NAMALWA (cell line): ENCODE measurements at regions not wholly inside any gene's neighbourhood (a gene's known extent, or its start where the extent isn't known, plus 50 kb on each side); places are given as distances from the start of the nearest gene placed in this dataset.
A peak's percentile ranks its signal among the peaks of the same experiment; 100 is the strongest.
"Not testable (repeated sequence)": the region's sequence is repeated elsewhere in the genome, so short reads cannot be mapped to it uniquely, and the experiment has no call there.

Experiments
- DNase-seq: peaks from one replicate; pipeline ENCODE4 v3.0.0-alpha.2; 2015; ENCODE audit warnings: low spot score

DNA sequence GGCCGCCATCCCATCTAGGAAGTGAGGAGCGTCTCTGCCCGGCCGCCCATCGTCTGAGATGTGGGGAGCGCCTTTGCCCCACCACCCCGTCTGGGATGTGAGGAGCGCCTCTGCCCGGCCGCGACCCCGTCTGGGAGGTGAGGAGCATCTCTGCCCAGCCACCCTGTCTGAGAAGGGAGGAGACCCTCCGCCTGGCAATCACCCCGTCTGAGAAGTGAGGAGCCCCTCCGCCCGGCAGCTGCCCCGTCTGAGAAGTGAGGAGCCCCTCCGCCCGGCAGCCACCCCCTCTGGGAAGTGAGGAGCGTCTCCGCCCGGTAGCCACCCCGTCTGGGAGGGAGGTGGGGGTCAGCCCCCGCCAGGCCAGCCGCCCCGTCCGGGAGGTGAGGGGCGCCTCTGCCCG lies 194.2 kb upstream of the FBXL4 start:
- DNase-seq, result not testable (repeated sequence)

DNA sequence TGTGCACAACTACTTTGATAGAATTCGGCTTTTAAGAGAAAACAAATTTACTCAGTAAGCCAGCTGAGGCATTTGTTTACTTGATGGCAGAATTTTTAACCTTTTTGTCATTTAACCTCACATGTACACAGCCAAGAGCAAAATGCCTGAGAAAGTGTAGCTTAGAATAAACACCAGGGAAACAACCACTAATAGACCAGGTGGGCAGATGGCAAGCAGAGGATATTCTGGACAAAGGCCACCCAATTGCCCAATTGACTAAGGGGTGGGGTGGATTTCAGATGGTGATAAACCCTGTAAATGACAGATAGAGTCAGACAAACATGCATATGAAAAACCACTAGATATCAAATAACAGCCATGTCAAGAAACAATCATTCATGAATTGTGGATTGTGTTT lies 190.7 kb upstream of the FBXL4 start:
- no peak for DNase-seq

DNA sequence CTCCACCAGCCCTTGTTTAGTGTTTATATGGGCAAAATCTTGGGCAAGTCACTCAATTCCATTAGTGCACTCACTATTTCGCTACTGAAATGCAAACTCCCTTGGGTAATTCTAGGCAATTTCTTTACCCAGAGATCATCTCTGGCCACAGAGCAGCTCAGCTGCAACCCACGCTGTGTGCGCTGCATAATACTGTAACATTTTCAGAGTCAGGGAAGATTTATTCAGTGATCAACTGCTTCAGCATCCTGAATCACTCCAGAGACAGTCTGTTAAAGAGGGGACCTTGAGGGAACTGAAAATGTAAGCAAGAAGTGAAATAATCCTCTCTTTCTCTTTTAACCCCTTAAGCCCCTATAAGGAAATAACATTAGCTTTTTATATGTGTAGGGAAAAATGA lies 189.6 kb upstream of the FBXL4 start:
- no peak for DNase-seq

DNA sequence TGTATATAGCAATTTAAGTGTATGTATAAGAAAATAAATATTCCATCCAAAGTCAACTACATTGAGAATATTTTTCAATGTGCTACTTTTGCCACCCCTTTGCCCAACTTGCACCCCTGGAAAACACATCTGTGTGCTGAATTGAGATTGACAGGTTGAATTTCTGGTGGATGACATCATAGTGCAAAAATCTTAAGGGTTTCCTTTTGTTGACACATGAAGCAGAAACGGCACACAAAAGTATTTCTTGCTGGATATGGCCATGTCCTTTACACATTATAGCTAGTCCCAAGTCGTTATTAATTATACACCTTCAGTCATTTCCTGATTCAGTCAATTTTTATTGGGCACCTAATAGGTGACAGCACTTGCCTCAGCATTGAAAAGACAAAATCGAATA lies 188.7 kb upstream of the FBXL4 start:
- no peak for DNase-seq

DNA sequence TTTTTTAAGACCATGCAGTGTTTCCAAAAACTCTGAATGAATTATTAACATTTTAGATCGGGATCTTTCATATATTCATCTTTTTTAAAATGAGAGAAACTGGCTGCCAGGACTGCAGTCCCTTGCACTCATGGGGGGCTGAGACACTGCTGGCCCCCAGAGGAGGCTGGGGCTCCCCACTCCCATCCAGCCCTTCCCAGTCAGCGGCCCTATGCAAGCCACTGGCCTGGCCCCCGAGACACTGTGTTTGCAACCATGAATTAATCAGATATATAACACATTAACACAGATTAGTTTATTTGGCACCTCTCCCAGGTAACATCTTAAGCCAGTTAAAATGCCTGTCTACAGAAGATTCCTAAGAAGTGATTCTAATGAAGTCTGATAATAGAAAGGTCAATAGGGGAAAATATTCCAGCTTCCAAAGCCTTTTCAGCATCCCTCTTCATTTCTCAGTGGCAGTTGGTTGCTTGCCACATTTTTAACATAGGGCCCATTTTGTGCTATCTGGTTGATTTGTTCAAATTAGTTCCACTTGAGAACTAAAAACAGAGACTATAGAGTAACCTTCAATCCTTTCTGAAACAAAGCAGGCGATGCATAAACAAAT lies 184.4 kb upstream of the FBXL4 start:
- DNase-seq, result no peak

DNA sequence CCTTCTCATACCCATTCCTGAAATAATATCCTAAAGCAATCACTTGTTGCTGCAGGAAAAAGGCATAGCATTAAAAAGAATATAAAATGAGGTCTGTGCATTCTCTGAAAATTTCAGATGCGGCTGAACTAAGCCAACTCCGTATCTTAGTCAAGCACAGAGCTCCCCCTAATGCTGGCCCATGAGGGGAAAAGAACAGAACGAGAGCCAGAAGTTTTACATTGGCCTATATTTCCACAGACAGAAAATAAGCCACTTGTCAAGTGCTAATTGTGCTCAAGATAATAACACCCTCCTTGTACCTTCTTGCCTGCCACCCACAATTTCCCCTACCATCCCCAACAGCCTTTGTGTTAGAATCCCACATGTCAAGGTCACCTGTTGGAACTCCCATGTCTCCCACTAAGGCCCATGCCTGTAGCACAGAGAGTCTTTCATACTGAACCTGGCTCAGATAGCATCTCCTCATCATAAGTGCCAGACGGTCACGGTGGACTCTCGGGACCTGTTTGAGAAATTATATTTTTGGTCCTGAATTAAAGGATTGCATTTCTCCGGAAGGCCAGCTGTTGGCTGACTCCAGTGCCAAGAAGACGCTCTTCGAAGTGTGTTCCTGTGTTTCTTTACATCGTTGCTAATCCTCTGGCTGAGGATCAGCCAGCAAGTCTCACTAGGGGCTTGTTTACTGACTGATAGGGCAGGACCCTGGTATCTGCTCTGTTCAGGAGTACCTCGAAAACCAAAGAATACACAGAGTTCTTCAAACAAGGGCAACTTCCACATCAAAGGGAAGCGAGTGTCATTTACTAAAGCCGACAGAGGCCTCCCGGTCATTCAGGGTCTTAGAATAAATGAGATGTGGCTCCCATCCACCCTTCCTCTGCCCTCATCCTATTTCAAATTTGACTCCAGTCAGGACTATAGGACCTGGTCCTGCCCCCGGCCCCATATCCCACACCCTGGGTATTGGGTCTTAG lies 183.4 kb upstream of the FBXL4 start:
- no peak for DNase-seq

DNA sequence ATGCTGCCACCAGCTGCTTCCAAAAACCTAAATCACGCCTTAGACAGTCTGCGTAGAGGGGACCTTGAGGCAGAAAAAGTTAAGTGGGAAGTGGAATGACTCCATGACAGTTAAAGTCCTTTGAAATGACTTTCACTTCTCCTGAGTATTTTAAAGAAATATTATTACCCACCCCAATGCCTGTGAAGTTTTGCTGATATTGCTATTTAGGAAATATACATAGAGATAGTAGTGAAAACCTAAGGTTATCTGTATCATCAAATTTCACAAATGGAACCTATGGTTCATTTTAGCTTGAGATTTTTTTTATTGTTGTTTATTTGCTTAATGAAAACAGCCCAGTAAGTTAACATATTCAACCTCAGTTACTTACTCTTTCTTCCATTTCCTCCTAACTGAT lies 182.1 kb upstream of the FBXL4 start:
- DNase-seq, result no peak

DNA sequence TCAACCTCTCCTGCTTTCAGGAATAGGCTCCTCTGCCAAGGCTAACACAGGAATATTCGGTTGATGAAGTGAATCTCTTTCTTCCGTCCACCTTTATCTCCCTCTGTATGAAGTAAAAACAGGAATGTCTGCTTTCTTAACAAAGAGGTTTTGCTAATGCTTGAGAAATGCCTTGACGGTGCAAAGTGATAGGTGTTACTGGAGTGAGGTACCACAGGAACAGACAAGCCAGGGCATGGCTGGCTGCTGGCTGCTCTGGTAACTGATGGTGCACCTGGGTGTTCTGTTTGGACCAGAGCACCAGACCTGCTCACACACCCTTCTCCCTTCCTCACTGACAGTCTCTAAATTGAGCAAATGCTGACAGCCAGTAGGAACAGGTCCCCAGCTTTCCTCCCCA lies 174.0 kb upstream of the FBXL4 start:
- DNase-seq, result no peak

DNA sequence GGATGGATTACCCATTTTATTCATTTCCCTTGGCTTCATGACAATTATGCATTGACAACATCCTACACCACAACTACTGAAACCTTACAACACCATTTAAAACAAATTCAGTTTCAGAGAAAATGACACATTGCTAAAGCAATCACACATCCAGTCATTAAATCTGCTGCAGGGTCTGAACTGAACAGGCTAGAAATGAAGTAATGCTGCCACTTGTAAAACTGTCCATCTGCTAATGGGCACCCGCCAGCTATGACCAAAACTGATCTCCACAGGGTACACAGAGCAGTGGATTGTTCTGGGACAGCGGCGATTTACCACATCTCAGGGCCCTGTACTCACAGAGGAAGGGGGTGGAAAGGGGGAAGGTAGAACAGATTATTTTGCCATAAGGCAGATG lies 172.9 kb upstream of the FBXL4 start:
- DNase-seq, result no peak

DNA sequence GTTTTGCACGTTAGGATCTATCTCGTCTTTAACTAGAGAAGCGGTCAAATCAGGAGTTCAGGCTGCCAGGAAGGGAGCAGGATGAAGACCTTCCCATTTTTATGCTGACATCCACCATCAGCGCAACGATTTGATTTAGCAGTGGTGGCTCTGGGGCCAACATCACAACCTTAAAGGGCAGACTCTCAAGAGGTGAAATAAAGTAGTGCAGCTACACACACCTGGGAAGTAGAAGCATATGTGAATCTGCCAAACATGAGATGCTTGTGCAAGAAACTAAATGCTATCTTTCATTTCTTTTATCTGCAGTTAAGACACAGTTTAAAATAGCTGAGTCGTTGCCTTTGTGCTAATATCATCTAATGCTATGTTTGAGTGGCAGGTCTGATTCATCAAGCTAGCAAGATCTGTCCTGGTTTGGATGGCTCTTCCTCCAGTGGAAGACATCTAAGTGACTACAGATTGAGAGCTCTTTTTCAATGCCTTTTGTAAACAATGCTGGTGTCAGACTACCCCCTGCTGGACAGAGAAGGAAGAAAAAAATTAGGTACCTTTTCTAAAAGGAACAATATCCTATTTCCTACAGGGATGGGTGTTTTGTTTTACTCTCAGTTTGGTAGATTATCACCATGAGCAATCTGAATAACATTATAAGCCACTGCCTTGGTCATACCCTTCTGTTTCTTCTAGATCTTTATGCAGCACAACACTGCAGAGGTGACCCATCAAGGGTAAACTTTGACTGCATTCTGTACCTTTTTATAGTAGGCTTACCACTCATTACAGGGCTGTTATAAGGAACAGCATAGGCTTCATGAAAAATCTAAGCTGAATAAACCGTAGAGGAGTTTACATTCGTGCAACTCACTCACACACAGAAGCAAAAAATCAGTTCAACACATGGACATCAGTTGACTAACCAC lies 171.6 kb upstream of the FBXL4 start:
- DNase-seq, result peak; percentile 73

DNA sequence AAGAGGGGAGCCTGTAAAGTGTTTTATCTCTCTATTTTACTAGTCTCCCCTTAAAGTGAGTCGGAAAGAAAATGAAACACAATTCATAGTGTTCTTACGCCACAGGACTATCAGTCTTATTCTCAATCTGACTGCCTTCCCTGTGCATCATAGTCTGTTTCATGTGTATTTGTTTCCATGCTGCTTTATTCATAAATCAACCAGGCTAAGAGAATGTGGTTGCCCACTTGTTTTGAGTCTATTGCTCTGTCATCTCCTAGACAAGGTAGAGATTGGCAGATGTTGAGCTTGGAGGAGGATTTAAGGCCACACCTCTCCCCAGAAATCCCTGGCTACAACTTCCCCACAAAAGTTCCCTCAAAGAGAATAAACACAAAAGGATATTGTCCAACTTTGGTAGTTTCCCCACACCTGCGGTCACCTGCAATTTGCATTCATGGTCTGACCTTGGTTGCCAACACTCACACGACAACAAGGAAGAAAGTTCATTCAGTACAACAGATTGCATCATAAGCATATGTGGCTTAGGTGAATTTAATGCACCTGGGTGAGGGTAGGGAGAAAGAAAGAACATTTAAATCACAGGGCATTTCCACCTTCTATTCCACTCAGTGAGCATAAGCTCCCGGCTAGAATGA lies 167.1 kb upstream of the FBXL4 start:
- no peak for DNase-seq

DNA sequence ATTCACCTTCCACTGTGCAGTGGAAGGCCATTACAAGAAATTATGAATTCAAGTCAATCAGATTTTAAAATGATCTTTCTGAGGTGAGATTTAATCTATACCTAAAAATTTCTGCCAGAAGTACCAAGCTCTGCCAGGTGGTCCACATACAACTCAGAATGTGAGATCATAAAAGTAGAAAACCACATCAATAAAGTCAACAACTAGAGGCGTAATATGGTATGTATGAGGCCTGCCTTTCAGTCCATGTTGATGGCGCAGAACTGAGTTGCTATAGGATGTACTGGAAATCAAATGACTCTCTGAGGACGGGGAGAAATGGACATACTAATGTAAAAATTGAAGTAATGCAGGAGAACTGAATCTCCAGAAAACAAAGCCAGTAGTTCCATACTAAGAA lies 163.8 kb upstream of the FBXL4 start:
- no peak for DNase-seq

DNA sequence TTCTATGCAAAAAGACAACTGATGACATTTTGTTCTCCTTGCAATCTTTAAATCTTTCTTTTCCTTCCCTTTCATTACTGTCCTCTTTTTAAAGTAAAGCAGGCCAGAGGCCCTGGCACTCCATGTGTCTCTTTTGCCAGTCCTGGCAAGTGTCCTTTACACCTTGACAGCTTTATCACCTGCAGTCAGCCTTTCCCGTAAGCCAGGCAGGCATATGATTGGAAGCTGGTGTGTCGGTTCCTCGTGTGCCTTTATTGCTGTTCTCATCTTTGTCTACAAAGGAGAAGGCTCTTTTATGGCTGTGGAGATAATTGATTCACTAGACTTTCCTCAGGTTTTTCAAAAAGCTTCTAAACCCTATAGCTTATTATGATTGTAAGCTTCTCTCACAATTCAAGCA lies 162.3 kb upstream of the FBXL4 start:
- DNase-seq, result no peak

DNA sequence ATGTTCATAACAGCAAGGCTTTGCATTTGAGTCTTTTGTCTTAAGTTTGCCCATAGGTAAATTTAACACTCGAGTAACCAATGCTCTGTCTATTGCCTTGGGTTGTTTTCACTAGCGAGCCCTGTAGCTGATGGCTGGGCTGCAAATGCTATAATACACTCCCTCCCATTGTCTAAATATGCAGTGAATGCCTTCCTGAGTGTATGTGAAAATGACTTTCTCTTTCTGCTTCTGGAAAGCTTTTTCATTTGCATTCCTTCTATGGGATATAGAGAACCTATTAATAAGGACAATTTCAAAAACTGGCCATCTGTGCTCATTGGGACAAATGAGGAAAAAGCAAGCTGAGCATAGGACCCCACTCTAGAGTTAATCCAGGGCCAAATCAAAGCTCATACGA lies 156.5 kb upstream of the FBXL4 start:
- no peak for DNase-seq

DNA sequence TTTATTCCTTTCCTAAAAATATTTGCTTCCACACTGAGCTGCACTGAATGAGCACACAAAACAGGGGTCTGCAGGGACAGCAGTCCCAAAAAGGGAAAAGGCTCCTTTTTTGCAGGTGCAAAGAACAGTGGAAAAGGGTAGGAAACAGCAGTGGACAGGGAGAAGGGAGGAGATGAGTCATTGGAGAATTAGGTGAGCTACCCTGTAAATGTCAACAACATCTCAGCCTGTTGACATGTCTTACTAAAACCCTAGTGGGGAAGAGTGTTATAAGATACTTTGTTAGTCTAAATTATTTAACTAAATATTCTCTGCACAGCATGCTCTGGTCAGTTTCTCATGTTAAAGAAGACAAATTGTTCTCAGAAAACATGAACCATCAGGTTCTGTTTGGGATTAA lies 151.5 kb upstream of the FBXL4 start:
- DNase-seq, result no peak

DNA sequence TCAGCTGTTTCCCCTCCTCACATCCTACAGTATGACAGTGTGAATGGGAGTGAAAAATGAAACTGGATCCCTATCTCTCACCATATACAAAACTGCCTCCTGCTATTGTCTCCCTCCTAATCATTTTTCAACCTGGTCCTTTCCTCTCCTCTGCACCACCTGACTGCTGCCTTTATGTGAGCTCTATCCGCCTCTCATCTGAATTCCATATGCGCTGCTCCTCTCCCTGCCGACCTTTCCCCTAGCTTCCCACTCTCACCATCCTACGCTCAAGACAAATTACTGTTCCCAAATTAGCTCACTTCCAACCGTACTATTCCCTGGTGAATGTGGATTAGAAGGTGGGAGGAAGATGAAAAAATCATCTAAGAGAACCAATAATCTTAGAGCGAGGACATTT lies 148.4 kb upstream of the FBXL4 start:
- DNase-seq, result no peak

DNA sequence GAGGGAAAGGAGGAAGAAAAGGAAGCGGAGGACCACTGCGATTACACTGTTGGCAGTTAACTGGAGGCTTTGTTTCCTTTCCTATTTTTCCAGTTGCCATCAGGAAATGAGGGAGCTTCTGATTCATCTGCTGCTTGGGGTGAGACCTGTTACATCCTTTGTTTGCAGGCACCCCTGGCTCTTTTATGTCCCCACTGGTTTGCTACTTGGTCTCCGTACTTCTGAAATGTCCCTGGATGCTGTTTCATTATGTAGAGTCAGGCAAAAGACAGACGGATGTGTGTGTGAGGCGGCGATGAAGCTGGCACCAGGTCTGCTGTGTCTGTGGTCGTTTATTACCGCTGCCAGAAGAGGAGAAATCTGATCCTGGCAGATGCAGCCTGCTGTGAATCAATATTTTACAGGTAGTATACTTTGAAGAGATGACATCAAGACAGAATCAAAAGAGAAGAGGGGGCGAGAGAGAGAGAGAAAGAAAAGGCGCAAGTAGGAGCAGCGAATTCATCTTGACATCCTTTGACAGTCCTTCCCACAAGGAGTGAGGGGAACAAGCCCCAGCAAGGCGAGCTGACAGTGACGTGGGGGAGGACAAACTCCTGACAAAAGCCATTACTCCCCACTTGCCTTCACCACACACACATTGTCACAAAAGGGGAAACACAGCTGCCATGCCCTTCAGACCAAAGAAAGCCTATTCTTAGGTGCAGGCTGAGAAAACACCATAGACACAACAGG lies 145.9 kb upstream of the FBXL4 start:
- no peak for DNase-seq

DNA sequence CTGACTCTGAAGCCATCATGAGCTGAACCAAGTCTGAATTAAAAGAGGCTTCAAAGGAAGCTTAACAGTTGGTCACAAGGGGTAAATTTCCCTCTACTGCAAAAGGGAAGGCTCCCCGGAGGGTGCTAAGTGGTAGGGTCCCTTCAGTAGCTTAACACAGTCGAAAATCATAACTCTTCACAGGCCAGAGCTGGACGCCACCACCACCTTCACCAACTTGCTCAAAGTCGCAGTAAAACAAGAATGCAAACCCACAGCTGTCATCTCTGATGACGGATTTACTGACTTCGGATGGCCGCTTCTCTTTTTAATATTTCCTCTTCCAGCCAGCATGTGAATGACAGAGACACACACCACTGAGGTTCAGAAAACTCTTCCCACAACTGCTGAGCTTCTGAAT lies 144.7 kb upstream of the FBXL4 start:
- DNase-seq, result no peak

DNA sequence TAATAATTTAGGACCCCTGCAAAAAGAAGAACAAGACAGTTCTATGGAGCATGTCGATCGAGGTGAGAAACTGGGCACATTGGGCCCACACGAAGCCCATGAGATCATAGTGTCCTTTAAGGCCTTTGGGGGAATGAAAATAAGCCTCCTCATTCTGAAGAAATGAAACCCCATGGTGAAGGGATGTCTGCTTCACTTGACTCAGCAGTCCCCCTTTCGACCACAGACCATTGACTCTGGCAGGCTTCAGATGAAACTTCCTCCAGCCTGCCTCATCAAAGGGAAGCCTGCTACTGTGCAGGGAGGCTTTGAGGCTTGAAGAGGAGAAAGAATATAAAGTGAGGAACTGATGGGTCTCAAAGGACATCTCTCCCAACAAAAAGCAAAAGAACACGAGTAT lies 144.2 kb upstream of the FBXL4 start:
- no peak for DNase-seq

DNA sequence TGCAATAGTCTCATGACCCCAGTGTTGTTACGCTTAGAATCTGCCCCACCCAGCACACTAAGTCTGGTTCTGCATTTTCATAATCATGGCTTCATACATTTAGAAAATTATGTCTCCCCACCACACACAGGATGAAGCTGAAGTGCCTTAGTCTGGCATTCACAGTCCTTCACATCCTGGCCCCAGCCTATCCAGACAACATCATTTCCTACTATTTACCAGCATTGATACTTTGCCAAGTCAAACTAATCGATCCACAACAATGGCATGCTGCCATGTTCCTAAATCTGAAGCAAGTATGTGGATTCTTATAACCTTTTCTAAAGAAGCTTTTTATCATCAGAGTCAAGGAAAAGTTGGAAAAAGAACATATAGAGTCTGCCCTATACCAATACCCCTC lies 132.4 kb upstream of the FBXL4 start:
- DNase-seq, result no peak

DNA sequence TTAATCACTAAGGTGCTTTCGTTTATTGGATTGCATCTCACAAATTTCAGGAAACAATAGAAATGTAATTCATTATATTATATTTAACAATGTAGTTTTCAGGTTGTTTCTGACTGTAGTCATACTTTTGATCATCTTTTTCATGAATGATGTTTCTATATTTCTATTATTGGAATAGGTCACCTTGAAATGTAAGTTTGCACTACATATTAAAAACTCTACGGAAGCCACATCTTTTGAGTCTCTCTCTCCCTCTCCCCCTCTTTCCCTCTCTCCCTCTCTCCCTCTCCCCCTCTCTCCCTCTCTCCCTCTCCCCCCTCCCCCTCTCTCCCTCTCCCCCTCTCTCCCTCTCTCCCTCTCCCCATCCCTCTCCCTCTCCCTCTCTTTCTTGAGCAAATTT lies 131.3 kb upstream of the FBXL4 start:
- no peak for DNase-seq
